Neural progenitor cell (in vitro differentiated cells): ENCODE measurements at regions not wholly inside any gene's neighbourhood (a gene's known extent, or its start where the extent isn't known, plus 50 kb on each side); places are given as distances from the start of the nearest gene placed in this dataset.

Experiments used
- DNase-seq: peaks from one replicate; pipeline ENCODE4 v3.0.0-alpha.2; 2016; ENCODE audit warnings: low spot score
- H2AFZ ChIP-seq: fragments of 200-600 bp; sonication (generic); replicated peaks from 2 replicates; pipeline ENCODE4 v1.6.1; 2016; ENCODE audit warnings: antibody characterized with exemption
- H3F3A ChIP-seq: fragments of 200-600 bp; sonication (generic); 2 replicates; pipeline ENCODE4 v1.6.1; 2016; ENCODE audit warnings: antibody characterized with exemption, low read depth
- H3K27ac ChIP-seq: fragments of 200-600 bp; sonication (generic); 2 replicates; pipeline ENCODE4 v1.5.1; 2016; ENCODE audit warnings: mild to moderate bottlenecking
- H3K27me3 ChIP-seq: fragments of 200-600 bp; sonication (generic); 2 replicates; pipeline ENCODE4 v1.6.1; 2016; ENCODE audit warnings: mild to moderate bottlenecking, moderate library complexity
- H3K36me3 ChIP-seq: fragments of 200-600 bp; sonication (generic); 2 replicates; pipeline ENCODE4 v1.5.1; 2016
- H3K4me1 ChIP-seq: fragments of 200-600 bp; sonication (generic); 2 replicates; pipeline ENCODE4 v1.6.1; 2016; ENCODE audit warnings: mixed run types
- H3K4me2 ChIP-seq: fragments of 200-600 bp; sonication (generic); 2 replicates; pipeline ENCODE4 v1.6.1; 2016
- H3K4me3 ChIP-seq: fragments of 200-600 bp; sonication (generic); 2 replicates; pipeline ENCODE4 v1.5.1; 2016
- H3K79me2 ChIP-seq: fragments of 200-600 bp; sonication (generic); 2 replicates; pipeline ENCODE4 v1.6.1; 2016; ENCODE audit warnings: low read depth
- H3K9ac ChIP-seq: fragments of 200-600 bp; sonication (generic); 2 replicates; pipeline ENCODE4 v1.6.1; 2016
- H3K9me3 ChIP-seq: fragments of 200-600 bp; sonication (generic); 2 replicates; pipeline ENCODE4 v1.5.1; 2016; ENCODE audit warnings: low read depth
- H4K20me1 ChIP-seq: fragments of 200-600 bp; sonication (generic); 2 replicates; pipeline ENCODE4 v1.6.1; 2016; ENCODE audit warnings: low read depth
- H3K27ac Mint-ChIP-seq: 3 replicates; pipeline ENCODE4 v1.8.0; 2021; ENCODE audit warnings: mixed read lengths
- H3K27me3 Mint-ChIP-seq: 2 replicates; pipeline ENCODE4 v1.8.0; 2022; ENCODE audit warnings: low read depth, mild to moderate bottlenecking, inconsistent platforms, moderate library complexity, mixed read lengths; ENCODE audit not compliant: insufficient read depth
- H3K36me3 Mint-ChIP-seq: 3 replicates; pipeline ENCODE4 v1.8.0; 2021; ENCODE audit warnings: mixed read lengths
- H3K4me1 Mint-ChIP-seq: 3 replicates; pipeline ENCODE4 v1.8.0; 2021; ENCODE audit warnings: mixed read lengths
- H3K4me3 Mint-ChIP-seq: 3 replicates; pipeline ENCODE4 v1.8.0; 2021; ENCODE audit warnings: mild to moderate bottlenecking, moderate library complexity, mixed read lengths
- H3K9me3 Mint-ChIP-seq: 3 replicates; pipeline ENCODE4 v1.8.0; 2020; ENCODE audit warnings: mixed read lengths
- EZH2 ChIP-seq: fragments of 200-600 bp; sonication (generic); IDR thresholded peaks from 2 replicates; pipeline ENCODE4 v1.6.1; 2017; ENCODE audit warnings: antibody characterized with exemption, mild to moderate bottlenecking, moderate library complexity
- EZH2phosphoT487 ChIP-seq: fragments of 200-600 bp; sonication (generic); IDR thresholded peaks from 2 replicates; pipeline ENCODE4 v1.6.1; 2017; ENCODE audit warnings: antibody characterized with exemption
- TF ChIP-seq, protein P1 (sequence below): fragments of 200-600 bp; sonication (generic); IDR thresholded peaks from 2 replicates; pipeline ENCODE4 v1.5.1; 2017; ENCODE audit warnings: antibody characterized with exemption, mild to moderate bottlenecking

DNA sequence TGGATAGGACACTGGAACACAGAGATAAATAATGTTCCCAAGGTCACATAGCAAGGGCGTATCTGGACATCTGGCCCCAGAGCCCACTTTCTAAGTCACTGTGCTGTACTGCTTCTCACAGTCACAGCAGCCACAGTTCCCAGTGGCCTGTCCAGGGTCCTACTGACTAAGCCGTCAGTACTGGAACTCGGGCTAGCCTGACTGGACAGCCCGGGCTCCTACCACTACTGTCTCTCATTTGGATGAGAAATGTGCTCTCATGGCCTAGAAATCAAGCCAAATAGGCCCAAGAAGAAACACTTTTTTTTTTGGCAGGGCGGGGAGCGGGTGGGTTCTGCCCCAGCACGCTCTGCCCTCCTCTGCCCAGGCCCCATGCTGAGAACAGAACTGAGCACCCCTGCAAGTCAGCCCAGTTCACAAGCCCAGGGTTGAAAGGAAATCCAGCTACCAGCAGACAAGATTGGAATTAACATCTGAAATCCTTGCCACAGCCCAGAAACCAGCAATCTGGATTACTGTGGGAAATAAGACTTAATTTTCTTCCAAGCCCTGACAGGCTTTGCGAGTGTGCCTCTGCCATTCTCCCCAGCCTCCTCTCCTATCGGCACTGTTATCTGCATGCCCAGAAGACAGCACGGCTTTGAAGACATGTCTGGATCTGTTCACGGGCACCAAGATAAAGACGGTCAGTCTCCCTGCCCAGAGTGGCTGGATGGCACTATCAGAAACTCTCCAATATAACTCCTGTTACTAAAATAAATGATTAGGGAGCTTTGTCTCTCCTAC, 182.9 kb upstream of the NCAM1 start:
- H3K4me3 Mint-ChIP-seq: no peak overlapping the region
- Histone ChIP-seq H3K36me3 (no peaks in the 10 kb centered on the region), H4K20me1 (no peaks in the 10 kb centered on the region), H3K4me2 (no peak overlapping the region), H3K4me3 (no peak overlapping the region), H3K9ac (no peak overlapping the region), H3K79me2 (no peaks in the 10 kb centered on the region), H3F3A (no peaks in the 10 kb centered on the region), H3K27me3 (no peaks in the 10 kb centered on the region), H3K9me3 (no peaks in the 10 kb centered on the region), H3K27ac (no peak overlapping the region), H2AFZ (no peak overlapping the region), H3K4me1 (peaks cover 6% of the 10 kb centered on the region)
- TF ChIP-seq EZH2phosphoT487: no peak
- TF ChIP-seq EZH2: no peak
- TF ChIP-seq, protein P1, sequence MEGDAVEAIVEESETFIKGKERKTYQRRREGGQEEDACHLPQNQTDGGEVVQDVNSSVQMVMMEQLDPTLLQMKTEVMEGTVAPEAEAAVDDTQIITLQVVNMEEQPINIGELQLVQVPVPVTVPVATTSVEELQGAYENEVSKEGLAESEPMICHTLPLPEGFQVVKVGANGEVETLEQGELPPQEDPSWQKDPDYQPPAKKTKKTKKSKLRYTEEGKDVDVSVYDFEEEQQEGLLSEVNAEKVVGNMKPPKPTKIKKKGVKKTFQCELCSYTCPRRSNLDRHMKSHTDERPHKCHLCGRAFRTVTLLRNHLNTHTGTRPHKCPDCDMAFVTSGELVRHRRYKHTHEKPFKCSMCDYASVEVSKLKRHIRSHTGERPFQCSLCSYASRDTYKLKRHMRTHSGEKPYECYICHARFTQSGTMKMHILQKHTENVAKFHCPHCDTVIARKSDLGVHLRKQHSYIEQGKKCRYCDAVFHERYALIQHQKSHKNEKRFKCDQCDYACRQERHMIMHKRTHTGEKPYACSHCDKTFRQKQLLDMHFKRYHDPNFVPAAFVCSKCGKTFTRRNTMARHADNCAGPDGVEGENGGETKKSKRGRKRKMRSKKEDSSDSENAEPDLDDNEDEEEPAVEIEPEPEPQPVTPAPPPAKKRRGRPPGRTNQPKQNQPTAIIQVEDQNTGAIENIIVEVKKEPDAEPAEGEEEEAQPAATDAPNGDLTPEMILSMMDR: no peak
- H3K27me3 Mint-ChIP-seq: peaks cover 2% of the 10 kb centered on the region
- no peak for DNase-seq
- H3K36me3 Mint-ChIP-seq: no peaks in the 10 kb centered on the region
- peaks cover 10% of the 10 kb centered on the region for H3K4me1 Mint-ChIP-seq
- no peaks in the 10 kb centered on the region for H3K9me3 Mint-ChIP-seq
- H3K27ac Mint-ChIP-seq: no peak overlapping the region

DNA sequence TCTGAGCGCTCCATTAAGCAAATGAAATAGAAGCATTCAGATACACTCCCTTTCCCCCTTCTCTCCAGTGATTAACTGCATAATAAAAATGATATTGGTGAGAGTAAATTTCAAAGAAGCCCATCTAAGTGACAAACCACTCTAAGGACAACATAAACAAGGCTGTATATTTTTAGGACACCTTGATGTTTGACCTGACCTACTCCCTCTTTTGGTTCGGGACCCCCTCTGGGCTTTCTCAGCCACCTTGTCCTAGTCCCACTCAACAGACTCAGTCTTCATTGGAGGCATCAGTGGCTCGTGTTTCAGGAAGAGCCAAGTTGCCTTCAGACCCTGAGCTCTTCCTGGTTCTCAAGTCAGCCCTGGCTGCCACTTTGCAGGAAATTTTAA, 182.3 kb upstream of the NCAM1 start:
- no peaks in the 10 kb centered on the region for H4K20me1 ChIP-seq
- no peaks in the 10 kb centered on the region for H3K36me3 ChIP-seq
- H3K9me3 Mint-ChIP-seq: no peaks in the 10 kb centered on the region
- peaks cover 6% of the 10 kb centered on the region for H3K4me1 ChIP-seq
- H3K27me3 Mint-ChIP-seq: no peaks in the 10 kb centered on the region
- no peak overlapping the region for H3K27ac Mint-ChIP-seq
- no peak overlapping the region for H3K9ac ChIP-seq
- no peak overlapping the region for H3K4me3 Mint-ChIP-seq
- no peak overlapping the region for H3K4me3 ChIP-seq
- TF ChIP-seq EZH2phosphoT487: no peak
- TF ChIP-seq EZH2: no peak
- TF ChIP-seq, protein P1: no peak
- H3K27ac ChIP-seq: no peak overlapping the region
- H3K4me1 Mint-ChIP-seq: peaks cover 7% of the 10 kb centered on the region
- no peak overlapping the region for H2AFZ ChIP-seq
- no peaks in the 10 kb centered on the region for H3K36me3 Mint-ChIP-seq
- no peaks in the 10 kb centered on the region for H3K79me2 ChIP-seq
- H3K4me2 ChIP-seq: no peak overlapping the region
- no peak for DNase-seq
- H3F3A ChIP-seq: no peaks in the 10 kb centered on the region
- no peaks in the 10 kb centered on the region for H3K9me3 ChIP-seq
- no peaks in the 10 kb centered on the region for H3K27me3 ChIP-seq

DNA sequence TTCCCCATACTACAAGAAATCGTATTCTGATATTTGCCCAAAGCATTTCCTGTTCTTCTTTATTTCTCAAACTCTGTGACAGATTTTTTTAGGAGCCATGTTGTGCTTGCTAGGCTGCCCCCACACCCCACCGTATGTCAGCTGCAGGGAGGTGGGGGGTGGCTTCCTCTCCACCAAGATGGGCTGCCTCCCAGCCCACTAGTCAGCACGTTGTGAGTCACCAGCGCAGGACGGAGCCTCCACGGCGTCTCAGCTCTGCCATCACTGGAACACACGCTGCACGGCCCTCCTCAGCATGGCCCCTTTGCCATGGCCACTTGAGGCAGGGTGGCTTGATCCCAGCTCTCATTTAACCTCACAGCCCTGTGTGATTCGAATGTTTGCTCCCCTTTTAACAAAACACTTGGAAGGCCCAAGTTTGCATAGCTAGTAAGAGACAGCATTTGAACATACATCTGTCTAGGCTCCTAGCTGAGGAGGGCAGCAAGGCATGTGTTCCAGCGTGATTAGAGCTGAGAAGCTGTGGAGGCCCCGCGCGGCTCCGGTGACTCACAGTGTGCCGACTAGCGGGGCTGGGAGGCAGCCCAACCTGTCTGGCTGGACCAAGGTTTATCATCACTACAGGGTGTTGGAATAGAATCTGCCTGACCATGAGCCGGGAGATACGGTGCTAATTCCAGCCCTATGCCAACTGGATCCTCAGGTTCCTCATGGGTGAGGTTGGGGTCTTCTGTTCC, 180.7 kb upstream of the NCAM1 start:
- H2AFZ ChIP-seq: peak overlapping the region; percentile 1
- no peaks in the 10 kb centered on the region for H3K9me3 Mint-ChIP-seq
- H3K4me3 Mint-ChIP-seq: no peak overlapping the region
- no peaks in the 10 kb centered on the region for H3K36me3 Mint-ChIP-seq
- no peaks in the 10 kb centered on the region for H3K27me3 Mint-ChIP-seq
- peaks cover 14% of the 10 kb centered on the region for H3K4me1 Mint-ChIP-seq
- no peak overlapping the region for H3K4me2 ChIP-seq
- no peak overlapping the region for H3K27ac ChIP-seq
- TF ChIP-seq EZH2phosphoT487 (no peak), EZH2 (no peak)
- TF ChIP-seq, protein P1: no peak
- no peaks in the 10 kb centered on the region for H3K79me2 ChIP-seq
- H3K4me3 ChIP-seq: no peak overlapping the region
- H3K36me3 ChIP-seq: no peaks in the 10 kb centered on the region
- no peaks in the 10 kb centered on the region for H4K20me1 ChIP-seq
- H3K27me3 ChIP-seq: no peaks in the 10 kb centered on the region
- no peaks in the 10 kb centered on the region for H3F3A ChIP-seq
- no peaks in the 10 kb centered on the region for H3K9me3 ChIP-seq
- no peak overlapping the region for H3K9ac ChIP-seq
- H3K4me1 ChIP-seq: peaks cover 6% of the 10 kb centered on the region
- H3K27ac Mint-ChIP-seq: no peak overlapping the region
- no peak for DNase-seq
